ENCODE measurements at regions not wholly inside any gene's neighbourhood (a gene's known extent, or its start where the extent isn't known, plus 50 kb on each side); places are given as distances from the start of the nearest gene placed in this dataset.

DNA sequence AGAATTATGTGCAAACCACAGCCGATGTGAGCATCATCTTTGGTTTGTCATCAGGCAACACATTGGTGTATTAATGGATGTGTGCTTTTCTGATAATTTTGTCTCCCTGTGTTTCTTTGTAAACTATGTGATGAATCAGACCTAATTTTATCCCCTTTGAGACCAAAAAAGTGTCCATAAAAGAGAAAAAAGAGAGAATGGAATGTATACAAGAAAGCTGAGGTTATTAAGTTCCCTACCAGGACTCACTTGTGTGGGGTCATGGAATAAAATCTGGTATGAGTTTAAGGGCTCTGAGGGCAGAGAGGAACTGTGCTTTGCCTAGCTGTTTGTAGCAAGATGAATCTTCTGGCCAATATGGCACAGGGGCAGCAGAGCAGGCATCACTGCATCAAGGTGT lies 239.5 kb upstream of the HAND2 start:
- TF ChIP-seq, protein P1, sequence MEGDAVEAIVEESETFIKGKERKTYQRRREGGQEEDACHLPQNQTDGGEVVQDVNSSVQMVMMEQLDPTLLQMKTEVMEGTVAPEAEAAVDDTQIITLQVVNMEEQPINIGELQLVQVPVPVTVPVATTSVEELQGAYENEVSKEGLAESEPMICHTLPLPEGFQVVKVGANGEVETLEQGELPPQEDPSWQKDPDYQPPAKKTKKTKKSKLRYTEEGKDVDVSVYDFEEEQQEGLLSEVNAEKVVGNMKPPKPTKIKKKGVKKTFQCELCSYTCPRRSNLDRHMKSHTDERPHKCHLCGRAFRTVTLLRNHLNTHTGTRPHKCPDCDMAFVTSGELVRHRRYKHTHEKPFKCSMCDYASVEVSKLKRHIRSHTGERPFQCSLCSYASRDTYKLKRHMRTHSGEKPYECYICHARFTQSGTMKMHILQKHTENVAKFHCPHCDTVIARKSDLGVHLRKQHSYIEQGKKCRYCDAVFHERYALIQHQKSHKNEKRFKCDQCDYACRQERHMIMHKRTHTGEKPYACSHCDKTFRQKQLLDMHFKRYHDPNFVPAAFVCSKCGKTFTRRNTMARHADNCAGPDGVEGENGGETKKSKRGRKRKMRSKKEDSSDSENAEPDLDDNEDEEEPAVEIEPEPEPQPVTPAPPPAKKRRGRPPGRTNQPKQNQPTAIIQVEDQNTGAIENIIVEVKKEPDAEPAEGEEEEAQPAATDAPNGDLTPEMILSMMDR (IDR thresholded peaks at IDR 0.05 in 4 of 5, conservative IDR thresholded peaks at IDR 0.05 in 1 of 5) = no peak
- TF ChIP-seq POLR2A (IDR thresholded peaks at IDR 0.05) = no peak
